Lung (tissue), 11 donors: ENCODE measurements at regions not wholly inside any gene's neighbourhood (a gene's known extent, or its start where the extent isn't known, plus 50 kb on each side); places are given as distances from the start of the nearest gene placed in this dataset.

Source experiments
- ATAC-seq: fragments of 200-7000 bp; cut with Tn5 transposase; one replicate; pipeline ENCODE4 v1.9.1; 2020; ENCODE audit warnings: moderate number of reproducible peaks; ENCODE audit not compliant: insufficient read depth, low FRiP score
- DNase-seq, 3 donors: peaks; one replicate each; pipeline ENCODE4 v3.0.0-alpha.2; 2013 to 2017
- H3K27ac ChIP-seq, 2 donors: one replicate each; pipeline ENCODE4 v1.5.1; 2013; ENCODE audit warnings: mild to moderate bottlenecking in 2 of 2, moderate library complexity in 2 of 2, control low read depth in 1 of 2, inconsistent platforms in 1 of 2, low read depth in 1 of 2, low read length in 1 of 2
- H3K27me3 ChIP-seq, 3 donors: one replicate each; pipeline ENCODE4 v1.5.1; 2013; ENCODE audit warnings: low read length in 2 of 3; ENCODE audit not compliant: control insufficient read depth in 3 of 3, insufficient read depth in 3 of 3
- H3K36me3 ChIP-seq, 4 donors: one replicate each; pipeline ENCODE4 v1.5.1; 2013; ENCODE audit warnings: low read length in 4 of 4, mild to moderate bottlenecking in 1 of 4, moderate library complexity in 1 of 4; ENCODE audit not compliant: control insufficient read depth in 4 of 4, insufficient read depth in 4 of 4
- H3K4me1 ChIP-seq, 5 donors: one replicate each; pipeline ENCODE4 v1.5.1; 2013; ENCODE audit warnings: low read length in 5 of 5, mild to moderate bottlenecking in 2 of 5, moderate library complexity in 1 of 5; ENCODE audit not compliant: control insufficient read depth in 5 of 5, insufficient read depth in 5 of 5
- H3K4me3 ChIP-seq: one replicate; pipeline ENCODE4 v1.5.1; 2013; ENCODE audit warnings: mild to moderate bottlenecking, control low read depth, moderate library complexity
- H3K9ac ChIP-seq, 2 donors: one replicate each; pipeline ENCODE4 v1.5.1; 2013; ENCODE audit warnings: low read length in 2 of 2, control low read depth in 1 of 2; ENCODE audit not compliant: insufficient read depth in 1 of 2
- H3K9me3 ChIP-seq, 4 donors: one replicate each; pipeline ENCODE4 v1.5.1; 2013; ENCODE audit warnings: low read length in 3 of 4, mild to moderate bottlenecking in 1 of 4, moderate library complexity in 1 of 4; ENCODE audit not compliant: control insufficient read depth in 4 of 4, insufficient read depth in 3 of 4
- WGBS, 2 donors: extraction: QIAGEN DNeasy Blood & Tissue Kit; methylation state at CpG; one replicate each; pipeline ENCODE4 v1.1.7; 2013; 5-methylcytosine and 5-hydroxymethylcytosine counted together
- TF ChIP-seq, protein P1 (sequence below): IDR thresholded peaks from 2 replicates; pipeline ENCODE4 v1.5.1; 2012; ENCODE audit warnings: mild to moderate bottlenecking; ENCODE audit errors: control extremely low read depth, extremely low read depth
- donor health status: control.
- donor health status: control.
- donor health status: Bipolar disorder and iron deficiency.
- donor health status: healthy.
- donor health status: DM: yes; HTN: yes; CAD: no.

DNA sequence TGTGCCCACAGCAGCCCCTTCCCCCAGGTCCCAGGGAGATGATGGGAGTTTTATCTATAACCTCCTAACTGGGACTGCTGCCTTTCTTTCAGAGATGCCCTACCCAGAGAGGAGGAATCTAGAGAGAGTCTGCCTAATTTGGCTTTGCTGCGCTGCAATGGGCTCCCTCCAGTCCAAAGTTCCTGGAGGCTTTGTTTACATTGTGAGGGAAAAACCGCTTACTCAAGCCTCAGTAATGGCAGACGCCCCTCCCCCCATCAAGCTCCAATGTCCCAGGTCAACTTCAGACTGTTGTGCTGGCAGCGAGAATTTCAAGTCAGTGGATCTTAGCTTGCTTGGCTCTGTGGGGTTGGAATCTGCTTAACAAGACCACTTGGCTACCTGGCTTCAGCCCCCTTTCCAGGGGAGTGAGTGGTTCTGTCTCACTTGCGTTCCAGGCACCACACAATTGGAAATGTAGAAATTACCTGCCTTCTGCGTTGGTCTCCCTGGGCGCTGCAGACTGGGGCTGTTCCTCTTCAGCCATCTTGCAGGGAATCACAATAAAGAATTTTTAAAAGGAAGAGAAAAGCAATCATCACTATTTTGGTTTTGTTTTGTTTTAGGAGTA lies 262.5 kb downstream of the FOXG1 start:
- DNase-seq, result peak in 1 of 3 donors; percentile 6
- H3K9ac ChIP-seq, result no peak overlapping the region
- H3K9me3 ChIP-seq, result no peaks in the 10 kb centered on the region
- TF ChIP-seq, protein P1, sequence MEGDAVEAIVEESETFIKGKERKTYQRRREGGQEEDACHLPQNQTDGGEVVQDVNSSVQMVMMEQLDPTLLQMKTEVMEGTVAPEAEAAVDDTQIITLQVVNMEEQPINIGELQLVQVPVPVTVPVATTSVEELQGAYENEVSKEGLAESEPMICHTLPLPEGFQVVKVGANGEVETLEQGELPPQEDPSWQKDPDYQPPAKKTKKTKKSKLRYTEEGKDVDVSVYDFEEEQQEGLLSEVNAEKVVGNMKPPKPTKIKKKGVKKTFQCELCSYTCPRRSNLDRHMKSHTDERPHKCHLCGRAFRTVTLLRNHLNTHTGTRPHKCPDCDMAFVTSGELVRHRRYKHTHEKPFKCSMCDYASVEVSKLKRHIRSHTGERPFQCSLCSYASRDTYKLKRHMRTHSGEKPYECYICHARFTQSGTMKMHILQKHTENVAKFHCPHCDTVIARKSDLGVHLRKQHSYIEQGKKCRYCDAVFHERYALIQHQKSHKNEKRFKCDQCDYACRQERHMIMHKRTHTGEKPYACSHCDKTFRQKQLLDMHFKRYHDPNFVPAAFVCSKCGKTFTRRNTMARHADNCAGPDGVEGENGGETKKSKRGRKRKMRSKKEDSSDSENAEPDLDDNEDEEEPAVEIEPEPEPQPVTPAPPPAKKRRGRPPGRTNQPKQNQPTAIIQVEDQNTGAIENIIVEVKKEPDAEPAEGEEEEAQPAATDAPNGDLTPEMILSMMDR, result no peak
- no peak overlapping the region for H3K4me3 ChIP-seq
- no peaks in the 10 kb centered on the region for H3K36me3 ChIP-seq
- no peaks in the 10 kb centered on the region for H3K27me3 ChIP-seq
- H3K27ac ChIP-seq, result no peak overlapping the region
- ATAC-seq, result no peak
- WGBS, 2 donors, result 52 to 55% methylated on average over 7 of the region's 7 CpGs
- H3K4me1 ChIP-seq, result no peaks in the 10 kb centered on the region

DNA sequence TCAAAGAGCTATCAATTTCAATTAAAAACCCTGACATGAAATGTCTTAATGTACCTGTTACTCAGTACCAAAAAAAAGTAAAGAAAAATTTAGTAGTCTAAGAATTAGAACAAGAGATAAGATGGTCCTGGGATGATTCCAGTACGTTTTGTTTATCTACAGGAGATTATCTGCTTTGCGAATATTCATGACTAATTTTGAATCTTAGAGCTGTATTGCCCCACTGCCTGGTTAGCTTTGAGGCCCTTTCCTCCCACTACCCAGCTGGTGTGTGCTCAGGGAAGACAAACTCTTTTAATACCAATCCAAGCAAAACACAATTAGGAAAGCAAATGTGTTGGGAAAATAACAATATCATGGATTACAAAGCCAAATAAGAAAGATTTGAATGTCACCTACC lies 263.5 kb downstream of the FOXG1 start:
- no peaks in the 10 kb centered on the region for H3K9me3 ChIP-seq
- no peak overlapping the region for H3K27ac ChIP-seq
- no peaks in the 10 kb centered on the region for H3K4me1 ChIP-seq
- H3K9ac ChIP-seq, result no peak overlapping the region
- WGBS, 2 donors, result 65 to 68% methylated on average over 2 of the region's 2 CpGs
- ATAC-seq (no peak), DNase-seq (no peak)
- TF ChIP-seq, protein P1, result no peak
- H3K27me3 ChIP-seq, result no peaks in the 10 kb centered on the region
- H3K4me3 ChIP-seq, result no peak overlapping the region
- no peaks in the 10 kb centered on the region for H3K36me3 ChIP-seq

DNA sequence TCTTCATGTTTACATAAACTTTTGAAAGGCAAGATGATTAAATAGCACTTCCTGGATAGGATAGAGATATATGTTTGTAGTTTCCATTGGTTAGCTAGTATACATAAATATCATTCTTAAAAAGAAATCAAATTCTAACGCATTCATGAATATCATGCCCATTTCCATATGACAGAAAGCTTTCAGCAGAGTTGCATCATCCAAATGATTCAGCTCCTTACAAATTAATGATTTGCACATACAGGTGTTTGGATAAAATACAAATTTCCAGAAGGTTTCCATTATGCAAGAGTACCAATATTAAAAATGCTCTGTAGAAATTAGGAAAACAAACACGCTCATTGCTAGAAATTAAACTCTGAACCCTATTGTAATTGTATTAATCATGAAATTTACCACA lies 264.4 kb downstream of the FOXG1 start:
- no peak for ATAC-seq
- TF ChIP-seq, protein P1, result no peak
- H3K9me3 ChIP-seq, result no peaks in the 10 kb centered on the region
- no peaks in the 10 kb centered on the region for H3K4me1 ChIP-seq
- H3K36me3 ChIP-seq, result no peaks in the 10 kb centered on the region
- no peak overlapping the region for H3K9ac ChIP-seq
- WGBS, 2 donors, result 57 to 92% methylated on average over 2 of the region's 2 CpGs
- H3K4me3 ChIP-seq, result no peak overlapping the region
- DNase-seq, result no peak
- no peak overlapping the region for H3K27ac ChIP-seq
- H3K27me3 ChIP-seq, result no peaks in the 10 kb centered on the region

DNA sequence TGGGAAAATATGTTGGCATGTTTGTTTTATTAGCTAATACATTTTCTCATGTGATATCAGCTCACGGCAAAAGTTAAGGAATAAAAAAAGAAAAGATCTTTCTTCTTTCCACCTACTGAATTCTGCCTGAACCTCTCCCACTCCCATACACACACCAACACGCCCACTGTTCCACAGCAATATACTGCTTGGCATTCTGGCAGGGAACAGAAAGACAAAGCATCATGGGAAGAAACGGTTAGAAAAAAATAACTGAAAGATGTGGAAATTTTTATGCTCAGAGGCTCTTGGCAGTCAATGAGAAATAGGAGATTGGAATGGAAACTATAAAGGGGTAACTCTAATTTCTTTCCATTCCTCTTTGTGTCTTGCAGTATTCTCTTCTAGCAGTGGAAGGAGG lies 268.5 kb downstream of the FOXG1 start:
- TF ChIP-seq, protein P1, result no peak
- Histone ChIP-seq H3K27ac (no peak overlapping the region), H3K4me1 (no peaks in the 10 kb centered on the region), H3K27me3 (no peaks in the 10 kb centered on the region), H3K4me3 (no peak overlapping the region), H3K9ac (no peak overlapping the region), H3K36me3 (no peaks in the 10 kb centered on the region), H3K9me3 (no peaks in the 10 kb centered on the region)
- DNase-seq (no peak), ATAC-seq (no peak)
- 79 to 84% methylated on average over 3 of the region's 3 CpGs for WGBS, 2 donors
